ENCODE measurements at regions not wholly inside any gene's neighbourhood (a gene's known extent, or its start where the extent isn't known, plus 50 kb on each side); places are given as distances from the start of the nearest gene placed in this dataset.

DNA sequence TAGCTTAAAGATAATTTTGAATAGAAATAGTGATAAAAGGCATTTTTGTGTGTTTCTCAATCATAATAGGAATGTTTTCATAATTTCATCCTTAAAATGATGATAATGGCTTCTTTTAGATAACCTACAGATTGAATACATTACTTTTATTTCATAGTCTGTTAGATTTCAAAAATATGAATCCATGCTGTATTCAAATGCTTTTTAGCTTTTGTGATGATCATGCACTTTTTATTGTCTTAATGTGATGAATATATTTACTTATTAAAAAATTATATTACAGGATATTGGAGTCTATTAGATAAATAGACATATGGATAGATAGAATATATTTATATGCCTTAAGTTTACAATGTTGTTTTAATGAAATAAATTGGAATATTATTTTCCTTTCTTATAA, 886.8 kb upstream of the NOVA1 start:
- H3K4me3 ChIP-seq (ENCODE audit: low read length): no peak overlapping the region
- no peak for DNase-seq (ENCODE audit: low read depth)
- TF ChIP-seq, protein P1, sequence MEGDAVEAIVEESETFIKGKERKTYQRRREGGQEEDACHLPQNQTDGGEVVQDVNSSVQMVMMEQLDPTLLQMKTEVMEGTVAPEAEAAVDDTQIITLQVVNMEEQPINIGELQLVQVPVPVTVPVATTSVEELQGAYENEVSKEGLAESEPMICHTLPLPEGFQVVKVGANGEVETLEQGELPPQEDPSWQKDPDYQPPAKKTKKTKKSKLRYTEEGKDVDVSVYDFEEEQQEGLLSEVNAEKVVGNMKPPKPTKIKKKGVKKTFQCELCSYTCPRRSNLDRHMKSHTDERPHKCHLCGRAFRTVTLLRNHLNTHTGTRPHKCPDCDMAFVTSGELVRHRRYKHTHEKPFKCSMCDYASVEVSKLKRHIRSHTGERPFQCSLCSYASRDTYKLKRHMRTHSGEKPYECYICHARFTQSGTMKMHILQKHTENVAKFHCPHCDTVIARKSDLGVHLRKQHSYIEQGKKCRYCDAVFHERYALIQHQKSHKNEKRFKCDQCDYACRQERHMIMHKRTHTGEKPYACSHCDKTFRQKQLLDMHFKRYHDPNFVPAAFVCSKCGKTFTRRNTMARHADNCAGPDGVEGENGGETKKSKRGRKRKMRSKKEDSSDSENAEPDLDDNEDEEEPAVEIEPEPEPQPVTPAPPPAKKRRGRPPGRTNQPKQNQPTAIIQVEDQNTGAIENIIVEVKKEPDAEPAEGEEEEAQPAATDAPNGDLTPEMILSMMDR (conservative IDR thresholded peaks at IDR 0.05; ENCODE audit: low read depth, low read length): no peak

GRCh38 chr14:27485193-27485592, 887.4 kb upstream of the NOVA1 start:
- DNase-seq (ENCODE audit: low read depth): no peak
- TF ChIP-seq, protein P1 (conservative IDR thresholded peaks at IDR 0.05; ENCODE audit: low read depth, low read length): no peak
- H3K4me3 ChIP-seq (ENCODE audit: low read length): no peak overlapping the region

GRCh38 chr14:27506272-27506671, 908.4 kb upstream of the NOVA1 start:
- no peak overlapping the region for H3K4me3 ChIP-seq (ENCODE audit: low read length)
- TF ChIP-seq, protein P1 (conservative IDR thresholded peaks at IDR 0.05; ENCODE audit: low read depth, low read length): no peak

GRCh38 chr14:27528328-27528727, 930.5 kb upstream of the NOVA1 start:
- no peak overlapping the region for H3K4me3 ChIP-seq (ENCODE audit: low read length)
- DNase-seq (ENCODE audit: low read depth): peak; percentile 31
- TF ChIP-seq, protein P1 (conservative IDR thresholded peaks at IDR 0.05; ENCODE audit: low read depth, low read length): peak; percentile 73

More at GRCh38 chr14:27506272-27506671, 908.4 kb upstream of the NOVA1 start:
- DNase-seq (ENCODE audit: low read depth): no peak

GRCh38 chr14:27536748-27537147, 938.9 kb upstream of the NOVA1 start:
- no peak overlapping the region for H3K4me3 ChIP-seq (ENCODE audit: low read length)
- no peak for DNase-seq (ENCODE audit: low read depth)
- TF ChIP-seq, protein P1 (conservative IDR thresholded peaks at IDR 0.05; ENCODE audit: low read depth, low read length): no peak

- TF ChIP-seq, protein P1 (conservative IDR thresholded peaks at IDR 0.05; ENCODE audit: low read depth, low read length): no peak
- H3K4me3 ChIP-seq (ENCODE audit: low read length): no peak overlapping the region
- DNase-seq (ENCODE audit: low read depth): no peak
Measured at GRCh38 chr14:27546111-27546510, 948.3 kb upstream of the NOVA1 start.

GRCh38 chr14:27553790-27554189, 956.0 kb upstream of the NOVA1 start:
- no peak for DNase-seq (ENCODE audit: low read depth)
- H3K4me3 ChIP-seq (ENCODE audit: low read length): no peak overlapping the region
- TF ChIP-seq, protein P1 (conservative IDR thresholded peaks at IDR 0.05; ENCODE audit: low read depth, low read length): peak; percentile 53
